T-cell (primary cell): ENCODE measurements at regions not wholly inside any gene's neighbourhood (a gene's known extent, or its start where the extent isn't known, plus 50 kb on each side); places are given as distances from the start of the nearest gene placed in this dataset.
"Not testable (repeated sequence)": the region's sequence is repeated elsewhere in the genome, so short reads cannot be mapped to it uniquely, and the experiment has no call there.

Experiments
- ATAC-seq, 4 experiments: fragments of 200-7000 bp in 3 of 4; fragments of 150-1000 bp in 1 of 4; cut with Tn5 transposase; replicated peaks in 1 of 4; 1 replicate in 3 of 4; 2 replicates in 1 of 4; pipeline ENCODE4 v1.10.0; 2021; ENCODE audit warnings: moderate library complexity in 3 of 4, mild to moderate bottlenecking in 2 of 4, moderate number of reproducible peaks in 1 of 4
- CTCF ChIA-PET, 2 donors: fragments of 300-600 bp; sonication (Branson Sonifier 250); formaldehyde crosslinking; loops; one replicate each; lab custom pipeline; 2022; ENCODE audit warnings: antibody characterized with exemption in 2 of 2; lab: Charles Lee
- POLR2A ChIA-PET, 2 donors: fragments of 300-600 bp; sonication (Branson Sonifier 250); formaldehyde crosslinking; loops; one replicate each; lab custom pipeline; 2022; ENCODE audit warnings: antibody characterized with exemption in 2 of 2; lab: Charles Lee
- DNase-seq, 35 experiments: peaks; one replicate each; pipeline versions ENCODE4 v3.0.0 to v3.0.0-alpha.2; 2013 to 2023
- H3K27ac ChIP-seq: one replicate; pipeline ENCODE4 v1.5.1; 2013; ENCODE audit warnings: low read length
- H3K27me3 ChIP-seq, 2 experiments: replicated peaks in 1 of 2; 1 replicate in 1 of 2; 2 replicates in 1 of 2; pipeline versions ENCODE4 v1.6.1 to v1.7.0; 2013; ENCODE audit warnings: low read length in 1 of 2, mixed read lengths in 1 of 2; ENCODE audit not compliant: control insufficient read depth in 2 of 2, insufficient read depth in 2 of 2; ENCODE audit errors: extremely low read depth in 1 of 2
- H3K36me3 ChIP-seq, 2 donors: 1 replicate in 1 of 2; 2 replicates in 1 of 2; pipeline versions ENCODE4 v1.6.1 to v1.7.0; 2013; ENCODE audit warnings: low read length in 1 of 2; ENCODE audit not compliant: control insufficient read depth in 2 of 2, insufficient read depth in 1 of 2; ENCODE audit errors: extremely low read depth in 1 of 2
- H3K4me1 ChIP-seq, 2 experiments: 1 replicate in 1 of 2; 2 replicates in 1 of 2; pipeline versions ENCODE4 v1.6.1 to v1.7.0; 2013; ENCODE audit warnings: low read length in 2 of 2, mixed read lengths in 1 of 2; ENCODE audit not compliant: insufficient read depth in 2 of 2, control insufficient read depth in 1 of 2; ENCODE audit errors: extremely low read depth in 1 of 2
- H3K4me3 ChIP-seq, 2 donors: 1 replicate in 1 of 2; 2 replicates in 1 of 2; pipeline versions ENCODE4 v1.5.1 to v1.7.0; 2013; ENCODE audit warnings: mild to moderate bottlenecking in 2 of 2, low read length in 1 of 2, moderate library complexity in 1 of 2; ENCODE audit not compliant: control insufficient read depth in 1 of 2; ENCODE audit errors: extremely low read depth in 1 of 2
- H3K9me3 ChIP-seq: 2 replicates; pipeline ENCODE4 v1.7.0; 2013
- H3K27ac Mint-ChIP-seq, 2 donors: one replicate each; pipeline ENCODE4 v1.8.0; 2020 to 2021; ENCODE audit warnings: mild to moderate bottlenecking in 2 of 2, mixed read lengths in 2 of 2
- H3K27me3 Mint-ChIP-seq, 2 donors: one replicate each; pipeline ENCODE4 v1.8.0; 2021 to 2022; ENCODE audit warnings: mixed read lengths in 2 of 2
- H3K36me3 Mint-ChIP-seq: one replicate; pipeline ENCODE4 v1.8.0; 2021; ENCODE audit warnings: mixed read lengths
- H3K4me1 Mint-ChIP-seq, 3 donors: one replicate each; pipeline ENCODE4 v1.8.0; 2020 to 2022; ENCODE audit warnings: mixed read lengths in 3 of 3, mild to moderate bottlenecking in 1 of 3
- H3K4me3 Mint-ChIP-seq, 3 donors: one replicate each; pipeline ENCODE4 v1.8.0; 2020 to 2022; ENCODE audit warnings: mild to moderate bottlenecking in 3 of 3, mixed read lengths in 3 of 3, moderate library complexity in 3 of 3
- H3K9me3 Mint-ChIP-seq, 3 donors: one replicate each; pipeline ENCODE4 v1.8.0; 2020 to 2022; ENCODE audit warnings: mixed read lengths in 3 of 3
- WGBS: methylation state at CpG from one replicate; pipeline ENCODE4 v1.1.5; 2013; ENCODE audit warnings: missing lambda C conversion rate; ENCODE audit not compliant: insufficient coverage; 5-methylcytosine and 5-hydroxymethylcytosine counted together

DNA sequence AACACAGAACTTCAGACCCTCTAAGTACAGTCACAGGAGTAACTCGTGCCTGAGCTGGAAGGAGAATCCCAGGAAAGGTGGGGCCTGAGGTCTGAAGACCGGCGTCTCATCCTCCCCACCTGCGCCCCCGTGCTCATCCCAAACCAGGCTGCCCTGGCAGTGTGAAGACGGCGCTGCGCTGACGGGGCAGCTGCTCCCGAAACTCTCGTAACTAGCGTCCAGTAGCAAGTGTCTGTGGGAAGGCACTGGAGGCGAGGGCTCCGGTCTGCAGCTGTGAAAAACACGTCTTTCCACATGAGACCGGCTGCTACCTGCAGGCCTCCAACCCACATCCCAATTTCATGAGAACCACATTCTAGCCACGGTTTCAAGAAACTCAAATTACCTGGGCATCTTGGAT lies 136.6 kb upstream of the RNF32 start:
- Histone ChIP-seq H3K27ac (no peak overlapping the region), H3K36me3 (no peaks in the 10 kb centered on the region), H3K27me3 (peaks cover 0 to 22% of the 10 kb centered on the region in 2 experiments), H3K4me1 (no peaks in the 10 kb centered on the region), H3K4me3 (no peak overlapping the region), H3K9me3 (no peaks in the 10 kb centered on the region)
- ATAC-seq (no peak), DNase-seq (no peak)
- H3K4me3 Mint-ChIP-seq, result no peak overlapping the region
- CTCF ChIA-PET, result no interaction called here
- no peaks in the 10 kb centered on the region for H3K36me3 Mint-ChIP-seq
- no peaks in the 10 kb centered on the region for H3K4me1 Mint-ChIP-seq
- no peak overlapping the region for H3K27ac Mint-ChIP-seq
- 90% methylated on average over 16 of the region's 17 CpGs for WGBS
- H3K27me3 Mint-ChIP-seq, result peaks cover 7 to 17% of the 10 kb centered on the region in 2 donors
- H3K9me3 Mint-ChIP-seq, result peaks cover 0 to 10% (median 2%) of the 10 kb centered on the region in 3 donors
- POLR2A ChIA-PET, result no interaction called here

DNA sequence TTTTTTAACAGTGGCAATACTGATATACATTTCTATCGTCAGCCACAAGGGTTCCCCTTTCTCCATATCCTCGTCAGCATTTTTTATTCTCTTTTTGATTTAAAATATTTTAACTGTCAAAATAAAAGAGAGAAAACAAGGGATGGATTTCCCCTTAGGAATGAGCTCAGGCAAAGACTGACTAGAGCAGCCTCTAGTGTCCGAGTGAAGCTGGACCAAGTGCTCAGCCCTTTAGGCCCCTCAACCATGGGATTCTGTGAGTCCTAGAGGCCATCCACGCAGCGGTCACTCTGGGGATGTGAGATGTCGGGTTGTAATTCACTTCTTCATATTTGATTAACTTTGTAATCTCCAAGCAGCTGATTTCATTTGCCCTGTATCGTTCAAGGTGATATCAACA lies 137.4 kb upstream of the RNF32 start:
- Mint-ChIP-seq H3K36me3 (no peaks in the 10 kb centered on the region), H3K4me3 (no peak overlapping the region), H3K4me1 (no peaks in the 10 kb centered on the region), H3K27me3 (peaks cover 4 to 17% of the 10 kb centered on the region in 2 donors), H3K27ac (no peak overlapping the region), H3K9me3 (peaks cover 0 to 2% (median under 1%) of the 10 kb centered on the region in 3 donors)
- no peak for ATAC-seq
- Histone ChIP-seq H3K36me3 (no peaks in the 10 kb centered on the region), H3K9me3 (no peaks in the 10 kb centered on the region), H3K27me3 (peaks cover 0 to 24% of the 10 kb centered on the region in 2 experiments), H3K27ac (no peak overlapping the region), H3K4me1 (no peaks in the 10 kb centered on the region), H3K4me3 (no peak overlapping the region)
- POLR2A ChIA-PET, result no interaction called here
- DNase-seq, result no peak
- WGBS, result 90% methylated on average over 2 of the region's 7 CpGs
- CTCF ChIA-PET, result interaction anchor here in 1 of 2 donors (1.0 kb wide), 1 partner anchor 706 kb away, joined by 3 read pairs; no protein-coding TSS in a partner anchor

DNA sequence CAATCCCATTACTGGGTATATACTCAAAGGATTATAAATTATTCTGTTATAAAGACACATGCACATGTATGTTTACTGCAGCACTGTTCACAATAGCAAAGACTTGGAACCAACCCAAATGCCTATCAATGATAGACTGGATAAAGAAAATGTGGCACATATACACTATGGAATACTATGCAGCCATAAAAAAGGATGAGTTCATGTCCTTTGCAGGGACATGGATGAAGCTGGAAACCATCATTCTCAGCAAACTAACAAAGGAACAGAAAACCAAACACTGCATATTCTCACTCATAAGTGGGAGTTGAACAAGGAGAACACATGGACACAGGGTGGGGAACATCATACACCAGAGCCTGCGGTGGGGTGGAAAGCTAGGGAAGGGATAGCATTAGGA lies 138.8 kb upstream of the RNF32 start:
- H3K9me3 Mint-ChIP-seq, H3K27ac Mint-ChIP-seq, H3K4me3 ChIP-seq, ATAC-seq, POLR2A ChIA-PET, H3K27ac ChIP-seq, DNase-seq, H3K9me3 ChIP-seq, H3K4me1 Mint-ChIP-seq, H3K4me1 ChIP-seq, H3K36me3 ChIP-seq, H3K4me3 Mint-ChIP-seq, H3K36me3 Mint-ChIP-seq, CTCF ChIA-PET: not testable (repeated sequence)
- peaks cover 4 to 17% of the 10 kb centered on the region in 2 donors for H3K27me3 Mint-ChIP-seq
- peaks cover 0 to 26% of the 10 kb centered on the region in 2 experiments for H3K27me3 ChIP-seq
- no CpG with 5 or more reads among the region's 1 CpG for WGBS

DNA sequence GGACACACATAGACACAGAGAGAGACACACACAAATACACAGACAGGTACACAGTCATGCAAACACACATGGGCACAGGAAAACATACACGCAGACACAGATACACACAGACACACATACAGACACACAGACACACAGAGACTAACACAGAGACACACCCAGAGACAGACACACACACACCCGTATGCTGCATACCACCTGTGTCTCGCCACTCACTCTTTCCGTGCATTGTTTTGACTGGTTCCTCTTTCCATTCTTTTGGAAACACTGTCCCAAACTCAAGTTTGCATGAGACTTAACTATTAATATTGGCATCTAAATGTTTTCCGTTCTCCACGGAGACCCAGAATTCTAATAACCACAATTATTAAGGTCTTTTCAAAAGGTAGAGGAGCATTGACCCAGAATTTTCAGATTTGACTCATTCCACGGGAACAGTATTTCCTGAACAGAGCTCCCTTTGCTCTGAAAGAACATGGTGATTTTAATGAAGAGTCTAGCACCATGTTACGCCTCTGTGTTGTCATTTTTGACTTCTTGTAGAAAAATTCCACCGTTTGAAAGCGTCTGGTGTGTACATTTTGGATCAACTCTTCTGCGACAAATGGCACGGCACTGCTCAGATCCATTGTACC lies 141.2 kb upstream of the RNF32 start:
- Histone ChIP-seq H3K27ac (no peak overlapping the region), H3K27me3 (peaks cover 0 to 15% of the 10 kb centered on the region in 2 experiments), H3K4me1 (no peaks in the 10 kb centered on the region), H3K9me3 (no peaks in the 10 kb centered on the region), H3K36me3 (no peaks in the 10 kb centered on the region), H3K4me3 (no peak overlapping the region)
- WGBS, result 74% methylated on average over 8 of the region's 12 CpGs
- POLR2A ChIA-PET, result no interaction called here
- no peak overlapping the region for H3K27ac Mint-ChIP-seq
- CTCF ChIA-PET, result no interaction called here
- H3K9me3 Mint-ChIP-seq, result no peaks in the 10 kb centered on the region
- H3K4me1 Mint-ChIP-seq, result no peaks in the 10 kb centered on the region
- DNase-seq (no peak), ATAC-seq (no peak)
- H3K4me3 Mint-ChIP-seq, result no peak overlapping the region
- peaks cover 0 to 4% of the 10 kb centered on the region in 2 donors for H3K27me3 Mint-ChIP-seq
- no peaks in the 10 kb centered on the region for H3K36me3 Mint-ChIP-seq

DNA sequence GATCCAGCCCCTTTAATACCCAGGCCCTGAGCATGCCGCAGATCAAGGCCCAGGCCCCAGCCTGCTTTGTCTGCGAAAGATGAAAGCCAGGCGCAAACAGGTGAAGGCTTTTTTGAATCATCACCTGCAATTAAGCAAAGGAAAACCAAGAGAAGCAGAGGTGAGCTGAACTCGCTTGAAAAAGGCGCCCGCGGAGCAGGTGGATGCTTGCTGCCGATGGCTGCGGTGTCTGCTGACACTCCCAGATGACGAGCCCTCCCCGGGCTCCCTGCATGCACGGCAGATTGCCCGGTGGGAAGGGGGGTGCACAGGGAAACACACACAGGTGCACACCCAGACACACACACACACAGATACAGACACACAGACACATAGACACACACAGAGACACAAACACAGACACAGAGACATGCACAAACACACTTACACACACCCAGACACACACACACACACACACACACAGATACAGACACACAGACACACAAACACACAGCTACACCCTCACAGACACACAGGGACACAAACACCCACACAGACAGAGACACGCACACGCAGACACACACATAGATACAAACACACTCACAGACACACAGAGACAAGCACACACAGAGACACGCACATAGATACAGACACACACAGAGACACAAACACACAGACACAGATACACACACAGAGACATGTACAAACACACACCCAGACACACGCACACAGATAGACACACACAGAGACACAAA lies 142.6 kb upstream of the RNF32 start:
- no peaks in the 10 kb centered on the region for H3K36me3 ChIP-seq
- H3K9me3 Mint-ChIP-seq, result no peaks in the 10 kb centered on the region
- 98% methylated on average over 12 of the region's 17 CpGs for WGBS
- no peaks in the 10 kb centered on the region for H3K4me1 ChIP-seq
- ATAC-seq (no peak), DNase-seq (no peak)
- no peak overlapping the region for H3K4me3 ChIP-seq
- H3K27ac ChIP-seq, result no peak overlapping the region
- ChIA-PET CTCF (no interaction called here), POLR2A (no interaction called here)
- no peaks in the 10 kb centered on the region for H3K36me3 Mint-ChIP-seq
- H3K4me3 Mint-ChIP-seq, result no peak overlapping the region
- H3K27me3 ChIP-seq, result peaks cover 0 to 10% of the 10 kb centered on the region in 2 experiments
- no peaks in the 10 kb centered on the region for H3K9me3 ChIP-seq
- peaks cover under 1 to 4% of the 10 kb centered on the region in 2 donors for H3K27me3 Mint-ChIP-seq
- H3K27ac Mint-ChIP-seq, result no peak overlapping the region
- H3K4me1 Mint-ChIP-seq, result no peaks in the 10 kb centered on the region

DNA sequence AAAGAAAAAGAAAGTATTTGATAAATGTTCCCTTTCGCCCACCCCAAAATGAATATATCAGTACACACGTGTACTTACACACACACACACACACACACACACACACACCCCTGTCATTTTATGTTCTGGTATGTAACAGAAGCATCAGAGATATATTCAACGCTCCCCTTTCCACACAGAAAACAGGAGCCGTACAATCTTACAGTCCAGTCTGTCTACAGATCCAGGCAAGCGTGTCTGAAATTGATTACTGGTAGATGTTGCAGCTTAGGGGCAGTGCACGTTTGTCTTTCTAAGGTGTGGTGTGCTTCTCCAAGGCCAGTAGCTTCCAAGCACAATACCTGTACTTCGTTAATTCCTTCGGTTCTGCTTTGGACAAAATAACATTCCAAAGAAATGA lies 143.7 kb upstream of the RNF32 start:
- H3K27ac ChIP-seq, result no peak overlapping the region
- DNase-seq (no peak), ATAC-seq (no peak)
- H3K27me3 Mint-ChIP-seq, result peaks cover 6 to 12% of the 10 kb centered on the region in 2 donors
- no peaks in the 10 kb centered on the region for H3K36me3 Mint-ChIP-seq
- H3K9me3 Mint-ChIP-seq, result no peaks in the 10 kb centered on the region
- no peaks in the 10 kb centered on the region for H3K4me1 ChIP-seq
- CTCF ChIA-PET, result no interaction called here
- no peaks in the 10 kb centered on the region for H3K36me3 ChIP-seq
- peaks cover 0 to 15% of the 10 kb centered on the region in 2 experiments for H3K27me3 ChIP-seq
- H3K4me3 Mint-ChIP-seq, result no peak overlapping the region
- no peak overlapping the region for H3K27ac Mint-ChIP-seq
- POLR2A ChIA-PET, result no interaction called here
- 60% methylated on average over 1 of the region's 8 CpGs for WGBS
- no peak overlapping the region for H3K4me3 ChIP-seq
- no peaks in the 10 kb centered on the region for H3K9me3 ChIP-seq
- no peaks in the 10 kb centered on the region for H3K4me1 Mint-ChIP-seq
